ENCODE measurements at regions not wholly inside any gene's neighbourhood (a gene's known extent, or its start where the extent isn't known, plus 50 kb on each side); places are given as distances from the start of the nearest gene placed in this dataset.

DNA sequence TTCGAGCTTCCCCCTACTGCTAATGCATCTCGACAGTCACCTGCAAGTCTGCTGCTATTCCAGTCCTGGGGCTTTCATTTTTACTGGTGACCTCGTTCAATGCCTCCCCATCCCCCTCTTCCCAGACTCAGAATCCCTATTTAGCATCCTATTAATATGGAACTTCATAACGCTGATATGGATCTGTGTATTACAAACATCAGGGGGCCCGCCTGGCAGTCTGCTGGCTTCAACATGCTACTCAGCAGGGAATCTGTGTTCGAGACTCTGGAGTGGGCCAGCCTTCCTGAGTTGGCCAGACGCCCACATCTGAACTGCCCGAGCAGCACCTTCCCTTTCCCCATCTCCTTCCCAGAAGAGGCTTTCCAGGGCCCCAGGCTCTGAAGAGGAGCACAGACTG lies 173.9 kb upstream of the PPARGC1A start:
- WGBS (ENCODE audit: missing lambda C conversion rate), result 33% methylated on average over 4 of the region's 8 CpGs
- ChIA-PET POLR2A (no interaction called here), CTCF (no interaction called here)

DNA sequence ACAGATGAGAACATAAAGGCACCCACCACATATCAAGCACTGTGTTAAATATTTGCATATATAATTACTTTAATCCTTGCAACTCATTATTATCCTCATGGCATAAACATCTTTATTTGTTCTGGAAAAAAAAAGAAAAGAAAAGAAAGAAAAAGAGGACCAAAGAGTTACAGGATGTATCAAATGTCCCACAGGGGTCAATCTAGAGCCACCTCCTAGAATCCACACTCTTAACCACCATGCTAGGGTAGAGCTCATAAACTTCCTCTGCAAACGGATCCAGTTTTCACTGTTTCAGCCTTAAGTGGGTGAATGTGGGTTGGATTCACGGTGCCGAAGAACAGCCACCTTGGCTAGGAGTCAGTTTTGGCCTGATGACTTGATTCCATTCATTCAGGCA lies 171.1 kb upstream of the PPARGC1A start:
- DNase-seq (ENCODE audit: low read depth in 1 of 2, low spot score in 1 of 2) (no peak), FAIRE-seq (no peak), ATAC-seq (no peak)
- CTCF ChIA-PET, result no interaction called here
- Histone ChIP-seq H3K4me3 (no peak overlapping the region), H3K4me1 (no peaks in the 10 kb centered on the region), H3K4me2 (no peak overlapping the region), H3K27ac (no peak overlapping the region), H3K9me3 (no peaks in the 10 kb centered on the region)
- POLR2A ChIA-PET, result no interaction called here
- WGBS (ENCODE audit: missing lambda C conversion rate), result 10% methylated on average over 1 of the region's 3 CpGs
- TF ChIP-seq FOSL2 (IDR thresholded peaks at IDR 0.05), result no peak
- no peak for TF ChIP-seq FOSL2 (CRISPR knock-in tag; IDR thresholded peaks at IDR 0.05)
- no peak for TF ChIP-seq EHF (CRISPR knock-in tag; IDR thresholded peaks at IDR 0.05)
- no peak for TF ChIP-seq RCOR1 (IDR thresholded peaks at IDR 0.05; ENCODE audit: low read depth, low read length)
- TF ChIP-seq FOXS1 (CRISPR knock-in tag; IDR thresholded peaks at IDR 0.05), result no peak
- TF ChIP-seq MAZ (IDR thresholded peaks at IDR 0.05; ENCODE audit: borderline replicate concordance, low read depth, low read length), result no peak

More for the DNA sequence above, 173.9 kb upstream of the PPARGC1A start:
- Histone ChIP-seq H3K4me3 (no peak overlapping the region), H3K4me2 (no peak overlapping the region), H3K4me1 (0 out of 3 replicates have a peak, but pooled peaks cover 2% of the 10 kb centered on the region), H3K27ac (no peak overlapping the region), H3K9me3 (no peaks in the 10 kb centered on the region)
- FAIRE-seq (no peak), DNase-seq (ENCODE audit: low read depth in 1 of 2, low spot score in 1 of 2) (no peak), ATAC-seq (no peak)
- TF ChIP-seq, protein P1, sequence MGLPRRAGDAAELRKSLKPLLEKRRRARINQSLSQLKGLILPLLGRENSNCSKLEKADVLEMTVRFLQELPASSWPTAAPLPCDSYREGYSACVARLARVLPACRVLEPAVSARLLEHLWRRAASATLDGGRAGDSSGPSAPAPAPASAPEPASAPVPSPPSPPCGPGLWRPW (IDR thresholded peaks at IDR 0.05), result no peak
- TF ChIP-seq MYC (IDR thresholded peaks at IDR 0.05; ENCODE audit: borderline replicate concordance, low read length) (no peak), MAZ (IDR thresholded peaks at IDR 0.05; ENCODE audit: borderline replicate concordance, low read depth, low read length) (no peak), CBX2 (IDR thresholded peaks at IDR 0.05; ENCODE audit: borderline replicate concordance, low read depth) (no peak)

DNA sequence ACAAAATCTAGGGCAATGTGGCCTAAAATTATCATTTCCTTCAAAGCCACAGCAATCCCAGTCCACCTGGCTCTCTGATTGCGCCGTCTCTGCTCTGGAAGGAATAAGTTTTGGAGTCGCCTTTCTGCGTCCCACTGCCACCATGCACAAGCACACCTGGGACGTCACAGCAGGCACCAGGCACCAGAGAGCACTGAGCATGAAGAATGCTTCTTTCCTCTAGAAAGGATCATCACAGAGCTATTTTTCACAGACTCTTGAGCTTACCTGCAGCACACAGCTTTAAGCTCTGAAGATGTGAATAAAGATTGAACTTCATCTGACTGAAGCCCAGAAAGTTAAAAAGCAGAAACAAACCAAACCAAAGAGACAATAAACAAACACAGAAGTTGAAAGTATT lies 170.0 kb upstream of the PPARGC1A start:
- 74% methylated on average over 5 of the region's 5 CpGs for WGBS (ENCODE audit: missing lambda C conversion rate)
- no peak for DNase-seq (ENCODE audit: low read depth in 1 of 2, low spot score in 1 of 2)
- CTCF ChIA-PET, result no interaction called here

DNA sequence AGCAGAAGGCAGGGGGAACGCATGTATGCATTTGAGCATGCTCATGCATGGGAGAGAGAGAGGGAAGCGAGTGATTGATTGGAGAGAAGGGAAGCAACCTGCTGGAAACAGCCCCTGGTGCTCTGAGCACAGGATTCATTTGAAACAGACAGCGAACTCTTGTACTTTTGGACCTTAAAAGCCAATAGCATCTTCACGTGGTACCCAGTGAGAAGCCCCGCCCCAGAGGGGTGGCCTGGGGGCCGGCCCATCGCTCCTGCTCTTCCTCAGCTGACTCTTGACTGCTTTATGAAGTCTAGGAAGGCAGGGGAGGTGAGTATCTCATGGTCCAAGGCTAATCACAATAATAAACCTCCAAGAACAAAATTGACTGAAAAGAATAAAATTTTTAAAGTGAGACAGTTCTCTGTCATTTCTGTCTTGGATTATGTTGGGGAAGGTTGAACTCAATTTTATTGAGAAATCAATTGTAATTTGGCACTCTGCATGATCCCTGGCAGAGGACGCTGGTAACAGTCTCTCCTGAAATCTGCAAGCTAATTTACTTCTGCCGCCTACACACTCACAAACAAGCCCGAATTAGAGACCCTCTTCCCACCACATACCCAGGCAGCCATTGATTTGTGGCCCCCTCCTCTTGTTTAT lies 168.2 kb upstream of the PPARGC1A start:
- Histone ChIP-seq H3K27ac (no peak overlapping the region), H3K4me1 (no peaks in the 10 kb centered on the region), H3K4me3 (no peak overlapping the region), H3K9me3 (no peaks in the 10 kb centered on the region), H3K4me2 (no peak overlapping the region)
- ATAC-seq (no peak), DNase-seq (ENCODE audit: low read depth in 1 of 2, low spot score in 1 of 2) (no peak), FAIRE-seq (no peak)
- ChIA-PET POLR2A (no interaction called here), CTCF (no interaction called here)
- TF ChIP-seq, protein P2, sequence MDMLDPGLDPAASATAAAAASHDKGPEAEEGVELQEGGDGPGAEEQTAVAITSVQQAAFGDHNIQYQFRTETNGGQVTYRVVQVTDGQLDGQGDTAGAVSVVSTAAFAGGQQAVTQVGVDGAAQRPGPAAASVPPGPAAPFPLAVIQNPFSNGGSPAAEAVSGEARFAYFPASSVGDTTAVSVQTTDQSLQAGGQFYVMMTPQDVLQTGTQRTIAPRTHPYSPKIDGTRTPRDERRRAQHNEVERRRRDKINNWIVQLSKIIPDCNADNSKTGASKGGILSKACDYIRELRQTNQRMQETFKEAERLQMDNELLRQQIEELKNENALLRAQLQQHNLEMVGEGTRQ (IDR thresholded peaks at IDR 0.05), result no peak
- 14% methylated on average over 10 of the region's 10 CpGs for WGBS (ENCODE audit: missing lambda C conversion rate)

More for the DNA sequence above, 170.0 kb upstream of the PPARGC1A start:
- Histone ChIP-seq H3K4me2 (no peak overlapping the region), H3K27ac (no peak overlapping the region), H3K4me1 (no peaks in the 10 kb centered on the region), H3K9me3 (no peaks in the 10 kb centered on the region), H3K4me3 (no peak overlapping the region)
- POLR2A ChIA-PET, result no interaction called here
- FAIRE-seq (no peak), ATAC-seq (no peak)
- TF ChIP-seq ZFP36 (IDR thresholded peaks at IDR 0.05; ENCODE audit: borderline replicate concordance, partially characterized antibody), result no peak
- TF ChIP-seq HOXA7 (CRISPR knock-in tag; IDR thresholded peaks at IDR 0.05), result no peak
- no peak for TF ChIP-seq SMC3 (IDR thresholded peaks at IDR 0.05)
- TF ChIP-seq EHMT2 (IDR thresholded peaks at IDR 0.05; ENCODE audit: low read depth), result no peak
- TF ChIP-seq BHLHE40 (IDR thresholded peaks at IDR 0.05; ENCODE audit: low read depth, low read length), result no peak
- TF ChIP-seq NPAS2 (CRISPR knock-in tag; IDR thresholded peaks at IDR 0.05; ENCODE audit: borderline replicate concordance), result no peak
- TF ChIP-seq RNF2 (IDR thresholded peaks at IDR 0.05; ENCODE audit: borderline replicate concordance, low read depth), result no peak
- no peak for TF ChIP-seq MYC (IDR thresholded peaks at IDR 0.05; ENCODE audit: borderline replicate concordance, low read length)
- TF ChIP-seq ZC3H11A (IDR thresholded peaks at IDR 0.05), result no peak
- TF ChIP-seq HEYL (CRISPR knock-in tag; IDR thresholded peaks at IDR 0.05), result no peak
- TF ChIP-seq CBX8 (IDR thresholded peaks at IDR 0.05), result no peak
- TF ChIP-seq POLR2A (IDR thresholded peaks at IDR 0.05; ENCODE audit: low read length), result no peak
- no peak for TF ChIP-seq GATA3 (IDR thresholded peaks at IDR 0.05; ENCODE audit: borderline replicate concordance)
- no peak for TF ChIP-seq RAD21 (conservative IDR thresholded peaks at IDR 0.05 in 1 of 2, IDR thresholded peaks at IDR 0.05 in 1 of 2)
- no peak for TF ChIP-seq HOXB5 (CRISPR knock-in tag; IDR thresholded peaks at IDR 0.05)
- TF ChIP-seq TP53 (CRISPR knock-in tag; IDR thresholded peaks at IDR 0.05), result no peak

Measured in A549 (cell line).